HG03196 (cell line): ENCODE measurements at regions not wholly inside any gene's neighbourhood (a gene's known extent, or its start where the extent isn't known, plus 50 kb on each side); places are given as distances from the start of the nearest gene placed in this dataset.
"Not testable (repeated sequence)": the region's sequence is repeated elsewhere in the genome, so short reads cannot be mapped to it uniquely, and the experiment has no call there.

ENCODE experiments used
- ATAC-seq: cut with Tn5 transposase; IDR thresholded peaks from one replicate; pipeline ENCODE4 v1.9.1; 2021; ENCODE audit not compliant: unreplicated experiment

GRCh38 chr9:42370172-42370571 lies 186.7 kb downstream of the SPATA31A6 start:
- ATAC-seq, result not testable (repeated sequence)

- ATAC-seq, result not testable (repeated sequence)
Measured at GRCh38 chr9:42371417-42371816, 188.0 kb downstream of the SPATA31A6 start.

GRCh38 chr9:42377530-42378417 lies 194.3 kb downstream of the SPATA31A6 start:
- not testable (repeated sequence) for ATAC-seq

GRCh38 chr9:42378418-42378815 lies 195.0 kb downstream of the SPATA31A6 start:
- no peak for ATAC-seq

GRCh38 chr9:42379602-42380001 lies 196.1 kb downstream of the SPATA31A6 start:
- not testable (repeated sequence) for ATAC-seq

GRCh38 chr9:42384585-42384984 lies 201.1 kb downstream of the SPATA31A6 start:
- ATAC-seq, result not testable (repeated sequence)

- ATAC-seq, result not testable (repeated sequence)
Measured at GRCh38 chr9:42385574-42386120, 202.2 kb downstream of the SPATA31A6 start.

- no peak for ATAC-seq
Measured at GRCh38 chr9:42386477-42386876, 203.0 kb downstream of the SPATA31A6 start.

GRCh38 chr9:42388146-42388690 lies 204.8 kb downstream of the SPATA31A6 start:
- ATAC-seq, result no peak

GRCh38 chr9:42388846-42389245 lies 205.4 kb downstream of the SPATA31A6 start:
- no peak for ATAC-seq

GRCh38 chr9:42392773-42393455 lies 209.5 kb downstream of the SPATA31A6 start:
- not testable (repeated sequence) for ATAC-seq

GRCh38 chr9:42396318-42396717 lies 212.9 kb downstream of the SPATA31A6 start:
- no peak for ATAC-seq

- ATAC-seq, result not testable (repeated sequence)
Measured at GRCh38 chr9:42397336-42397735, 213.9 kb downstream of the SPATA31A6 start.

- ATAC-seq, result not testable (repeated sequence)
Measured at GRCh38 chr9:42402919-42403318, 219.5 kb downstream of the SPATA31A6 start.

GRCh38 chr9:42409581-42409980 lies 226.1 kb downstream of the SPATA31A6 start:
- ATAC-seq, result not testable (repeated sequence)

- not testable (repeated sequence) for ATAC-seq
Measured at GRCh38 chr9:42412354-42412753, 228.9 kb downstream of the SPATA31A6 start.

- ATAC-seq, result not testable (repeated sequence)
Measured at GRCh38 chr9:42414865-42415264, 231.4 kb downstream of the SPATA31A6 start.

- not testable (repeated sequence) for ATAC-seq
Measured at GRCh38 chr9:42419652-42420051, 236.2 kb downstream of the SPATA31A6 start.

GRCh38 chr9:42420324-42420723 lies 236.9 kb downstream of the SPATA31A6 start:
- not testable (repeated sequence) for ATAC-seq

- not testable (repeated sequence) for ATAC-seq
Measured at GRCh38 chr9:42421630-42422029, 238.2 kb downstream of the SPATA31A6 start.
